RWPE2 (cell line): ENCODE measurements at regions not wholly inside any gene's neighbourhood (a gene's known extent, or its start where the extent isn't known, plus 50 kb on each side); places are given as distances from the start of the nearest gene placed in this dataset.

Experiments used
- ATAC-seq: fragments of 200-7000 bp; cut with Tn5 transposase; 3 replicates; pipeline ENCODE4 v1.9.1; 2021; ENCODE audit warnings: low read depth
- DNase-seq: peaks from one replicate; pipeline ENCODE4 v3.0.0-alpha.2; 2020; ENCODE audit warnings: low spot score
- H3K27ac ChIP-seq: fragments of 450-650 bp; 2 replicates; pipeline ENCODE4 v1.5.1; 2017; ENCODE audit warnings: mild to moderate bottlenecking; ENCODE audit not compliant: poor library complexity, severe bottlenecking
- H3K27me3 ChIP-seq: fragments of 250-450 bp; sonication (Bioruptor Pico); 2 replicates; pipeline ENCODE4 v1.5.1; 2021; ENCODE audit warnings: mild to moderate bottlenecking, moderate library complexity; ENCODE audit not compliant: insufficient read depth, poor library complexity, severe bottlenecking
- H3K36me3 ChIP-seq: fragments of 250-450 bp; sonication (Bioruptor Pico); 2 replicates; pipeline ENCODE4 v1.5.1; 2020; ENCODE audit warnings: low read depth, mild to moderate bottlenecking, moderate library complexity
- H3K4me1 ChIP-seq: fragments of 250-450 bp; sonication (Bioruptor Pico); 2 replicates; pipeline ENCODE4 v1.5.1; 2021; ENCODE audit warnings: mild to moderate bottlenecking, moderate library complexity; ENCODE audit not compliant: insufficient read depth, poor library complexity, severe bottlenecking
- H3K4me3 ChIP-seq: fragments of 250-450 bp; sonication (Bioruptor Pico); 2 replicates; pipeline ENCODE4 v1.5.1; 2021; ENCODE audit warnings: mild to moderate bottlenecking, moderate library complexity; ENCODE audit not compliant: severe bottlenecking
- H3K9me3 ChIP-seq: fragments of 250-450 bp; sonication (Bioruptor Pico); 2 replicates; pipeline ENCODE4 v1.5.1; 2021; ENCODE audit warnings: mild to moderate bottlenecking, moderate library complexity; ENCODE audit not compliant: severe bottlenecking
- TF ChIP-seq, protein P1 (sequence below): fragments of 450-650 bp; IDR thresholded peaks from one replicate; pipeline ENCODE4 v1.5.1; 2017; ENCODE audit warnings: mild to moderate bottlenecking, moderate library complexity; ENCODE audit not compliant: poor library complexity, severe bottlenecking

DNA sequence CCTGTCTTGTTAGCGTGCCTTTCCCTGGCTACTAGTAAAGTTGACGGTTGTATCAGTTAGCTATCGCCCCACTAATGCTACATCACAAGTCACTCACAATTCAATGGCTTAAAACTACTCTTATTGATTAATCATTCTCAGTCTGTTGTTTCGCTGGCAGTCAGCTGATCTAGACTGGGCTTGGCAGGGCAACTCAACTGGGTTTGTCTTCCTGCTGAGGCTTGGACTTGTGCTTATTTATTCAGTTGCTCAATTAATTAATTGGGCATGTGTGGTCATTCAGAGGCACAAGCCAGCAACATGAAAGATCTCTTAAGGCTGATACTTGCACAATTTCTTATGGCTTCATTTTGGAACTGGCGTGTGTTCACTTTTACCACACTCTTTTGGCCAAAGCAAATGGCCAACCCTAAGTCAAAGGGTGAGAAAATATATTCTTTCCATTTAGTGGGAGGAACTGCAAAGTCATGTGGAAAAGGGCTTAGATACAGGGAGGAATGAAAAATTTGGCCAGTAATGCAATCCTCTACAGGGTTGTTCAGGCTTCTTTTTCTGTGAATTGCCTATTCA lies 333.5 kb downstream of the GPR37 start:
- ATAC-seq (no peak), DNase-seq (no peak)
- TF ChIP-seq, protein P1, sequence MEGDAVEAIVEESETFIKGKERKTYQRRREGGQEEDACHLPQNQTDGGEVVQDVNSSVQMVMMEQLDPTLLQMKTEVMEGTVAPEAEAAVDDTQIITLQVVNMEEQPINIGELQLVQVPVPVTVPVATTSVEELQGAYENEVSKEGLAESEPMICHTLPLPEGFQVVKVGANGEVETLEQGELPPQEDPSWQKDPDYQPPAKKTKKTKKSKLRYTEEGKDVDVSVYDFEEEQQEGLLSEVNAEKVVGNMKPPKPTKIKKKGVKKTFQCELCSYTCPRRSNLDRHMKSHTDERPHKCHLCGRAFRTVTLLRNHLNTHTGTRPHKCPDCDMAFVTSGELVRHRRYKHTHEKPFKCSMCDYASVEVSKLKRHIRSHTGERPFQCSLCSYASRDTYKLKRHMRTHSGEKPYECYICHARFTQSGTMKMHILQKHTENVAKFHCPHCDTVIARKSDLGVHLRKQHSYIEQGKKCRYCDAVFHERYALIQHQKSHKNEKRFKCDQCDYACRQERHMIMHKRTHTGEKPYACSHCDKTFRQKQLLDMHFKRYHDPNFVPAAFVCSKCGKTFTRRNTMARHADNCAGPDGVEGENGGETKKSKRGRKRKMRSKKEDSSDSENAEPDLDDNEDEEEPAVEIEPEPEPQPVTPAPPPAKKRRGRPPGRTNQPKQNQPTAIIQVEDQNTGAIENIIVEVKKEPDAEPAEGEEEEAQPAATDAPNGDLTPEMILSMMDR, result no peak

DNA sequence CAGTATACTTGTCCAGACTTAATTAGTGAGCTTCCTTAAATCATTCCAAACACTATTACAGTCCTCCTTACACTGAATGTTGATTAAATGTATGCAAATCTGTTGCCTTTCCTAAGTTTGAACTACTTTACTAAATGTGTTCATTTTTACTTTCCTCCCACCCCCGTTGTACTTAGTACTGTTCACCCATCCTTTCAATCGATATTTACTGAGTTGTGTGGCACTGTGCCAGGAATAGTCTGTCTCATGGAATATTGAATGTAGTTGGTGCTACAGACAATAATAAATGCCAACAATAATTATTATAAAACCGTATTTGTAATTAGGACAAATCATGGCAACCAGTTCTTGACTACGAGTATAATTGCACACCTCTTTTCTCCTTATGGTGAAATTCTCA lies 335.7 kb downstream of the GPR37 start:
- no peak overlapping the region for H3K27ac ChIP-seq
- DNase-seq, result no peak
- TF ChIP-seq, protein P1, result no peak
- no peak overlapping the region for H3K4me3 ChIP-seq
- no peaks in the 10 kb centered on the region for H3K27me3 ChIP-seq
- H3K9me3 ChIP-seq, result no peaks in the 10 kb centered on the region
- H3K4me1 ChIP-seq, result no peaks in the 10 kb centered on the region
- H3K36me3 ChIP-seq, result no peaks in the 10 kb centered on the region
- no peak for ATAC-seq

More for the DNA sequence above, 333.5 kb downstream of the GPR37 start:
- Histone ChIP-seq H3K4me1 (no peaks in the 10 kb centered on the region), H3K27ac (no peak overlapping the region), H3K9me3 (no peaks in the 10 kb centered on the region), H3K4me3 (no peak overlapping the region), H3K36me3 (no peaks in the 10 kb centered on the region), H3K27me3 (no peaks in the 10 kb centered on the region)

DNA sequence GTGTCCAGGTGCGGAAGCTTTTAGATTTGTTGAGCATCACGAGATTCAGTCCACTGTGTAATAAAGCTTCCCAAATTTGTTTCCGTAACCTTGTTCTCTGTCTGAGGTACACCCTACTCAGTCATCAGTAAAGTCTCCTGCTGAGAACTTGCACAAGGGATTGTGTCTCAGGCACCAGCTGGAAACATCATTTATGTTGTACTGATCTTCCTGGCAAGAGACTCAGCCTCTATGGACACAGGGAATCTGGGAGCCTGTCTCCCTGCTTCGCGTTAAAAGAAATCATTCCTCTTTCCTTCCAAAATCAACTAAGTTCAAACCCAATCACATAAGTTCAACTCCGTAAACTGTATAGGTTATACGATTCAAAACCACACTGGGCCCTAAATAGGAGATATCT lies 336.8 kb downstream of the GPR37 start:
- DNase-seq (no peak), ATAC-seq (no peak)
- no peak overlapping the region for H3K27ac ChIP-seq
- no peaks in the 10 kb centered on the region for H3K4me1 ChIP-seq
- H3K27me3 ChIP-seq, result no peaks in the 10 kb centered on the region
- H3K9me3 ChIP-seq, result no peaks in the 10 kb centered on the region
- TF ChIP-seq, protein P1, result no peak
- no peak overlapping the region for H3K4me3 ChIP-seq
- H3K36me3 ChIP-seq, result no peaks in the 10 kb centered on the region

DNA sequence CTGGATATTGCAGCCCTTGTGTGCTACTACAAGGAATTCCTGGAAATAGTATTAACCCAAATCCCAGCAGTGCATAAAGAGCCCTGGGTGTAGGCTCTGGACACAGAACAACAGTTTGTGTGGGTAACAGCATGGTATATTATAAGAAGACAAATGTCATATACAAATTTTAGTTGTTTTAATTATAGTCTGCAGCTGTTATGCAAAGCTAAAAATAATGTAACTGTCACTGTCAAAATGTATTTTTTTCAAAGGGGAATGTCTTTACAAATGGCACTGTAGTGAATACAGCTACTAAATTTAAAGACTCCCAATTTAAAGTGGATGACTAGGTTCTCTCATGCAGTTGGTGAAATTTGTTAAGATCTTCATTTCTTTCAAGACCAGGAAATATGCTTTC lies 339.0 kb downstream of the GPR37 start:
- H3K4me3 ChIP-seq, result no peak overlapping the region
- H3K9me3 ChIP-seq, result no peaks in the 10 kb centered on the region
- no peaks in the 10 kb centered on the region for H3K4me1 ChIP-seq
- no peak for DNase-seq
- ATAC-seq, result no peak
- no peak overlapping the region for H3K27ac ChIP-seq
- TF ChIP-seq, protein P1, result no peak
- H3K27me3 ChIP-seq, result no peaks in the 10 kb centered on the region
- no peaks in the 10 kb centered on the region for H3K36me3 ChIP-seq

DNA sequence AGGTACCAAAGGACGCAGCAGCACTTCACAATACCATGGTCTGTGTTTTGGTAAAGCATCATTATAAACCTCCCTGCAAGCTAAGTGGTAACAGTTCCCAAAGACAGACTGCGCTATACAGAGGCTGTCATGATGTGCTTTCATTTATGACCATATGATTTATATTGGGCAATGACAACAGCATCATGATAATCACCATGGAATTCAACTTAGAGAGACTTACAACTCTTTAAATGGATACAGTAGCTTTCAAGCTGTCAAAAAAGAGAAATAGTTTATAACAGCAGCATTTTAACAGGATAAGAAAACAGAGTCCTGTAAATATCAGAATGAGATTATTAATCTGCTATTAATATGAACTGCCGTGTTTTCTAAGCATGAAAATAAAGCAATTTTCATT lies 341.7 kb downstream of the GPR37 start:
- TF ChIP-seq, protein P1, result no peak
- no peaks in the 10 kb centered on the region for H3K4me1 ChIP-seq
- DNase-seq (no peak), ATAC-seq (no peak)
- H3K4me3 ChIP-seq, result no peak overlapping the region
- H3K27me3 ChIP-seq, result no peaks in the 10 kb centered on the region
- no peaks in the 10 kb centered on the region for H3K36me3 ChIP-seq
- no peaks in the 10 kb centered on the region for H3K9me3 ChIP-seq
- H3K27ac ChIP-seq, result no peak overlapping the region
